ENCODE measurements at regions not wholly inside any gene's neighbourhood (a gene's known extent, or its start where the extent isn't known, plus 50 kb on each side); places are given as distances from the start of the nearest gene placed in this dataset.
"Not testable (repeated sequence)": the region's sequence is repeated elsewhere in the genome, so short reads cannot be mapped to it uniquely, and the experiment has no call there.

GRCh38 chr1:200257235-200257634 lies 152.6 kb downstream of the ZNF281 start:
- DNase-seq (ENCODE audit: insufficient read length, low spot score) (no peak), FAIRE-seq (no peak)

GRCh38 chr1:200254602-200255001 lies 155.2 kb downstream of the ZNF281 start:
- FAIRE-seq; DNase-seq (ENCODE audit: insufficient read length, low spot score): not testable (repeated sequence)

- FAIRE-seq, result no peak
These were observed 155.9 kb downstream of the ZNF281 start for GRCh38 chr1:200253774-200254495.

GRCh38 chr1:200252531-200252930 lies 157.3 kb downstream of the ZNF281 start:
- no peak for FAIRE-seq

More at GRCh38 chr1:200253774-200254495, 155.9 kb downstream of the ZNF281 start:
- no peak for DNase-seq (ENCODE audit: insufficient read length, low spot score)

GRCh38 chr1:200250469-200250868 lies 159.4 kb downstream of the ZNF281 start:
- FAIRE-seq (no peak), DNase-seq (ENCODE audit: insufficient read length, low spot score) (no peak)

More at GRCh38 chr1:200252531-200252930, 157.3 kb downstream of the ZNF281 start:
- DNase-seq (ENCODE audit: insufficient read length, low spot score), result no peak

GRCh38 chr1:200248541-200248940 lies 161.3 kb downstream of the ZNF281 start:
- DNase-seq (ENCODE audit: insufficient read length, low spot score) (no peak), FAIRE-seq (no peak)

GRCh38 chr1:200247518-200247917 lies 162.3 kb downstream of the ZNF281 start:
- FAIRE-seq (no peak), DNase-seq (ENCODE audit: insufficient read length, low spot score) (no peak)

- FAIRE-seq (no peak), DNase-seq (ENCODE audit: insufficient read length, low spot score) (no peak)
These were observed 164.4 kb downstream of the ZNF281 start for GRCh38 chr1:200245473-200245872.

- FAIRE-seq (no peak), DNase-seq (ENCODE audit: insufficient read length, low spot score) (no peak)
These were observed 166.8 kb downstream of the ZNF281 start for GRCh38 chr1:200243042-200243437.

GRCh38 chr1:200242110-200243041 lies 167.5 kb downstream of the ZNF281 start:
- FAIRE-seq (no peak), DNase-seq (ENCODE audit: insufficient read length, low spot score) (no peak)

- DNase-seq (ENCODE audit: insufficient read length, low spot score), result no peak
- FAIRE-seq, result no peak
These were observed 169.2 kb downstream of the ZNF281 start for GRCh38 chr1:200240656-200241055.

- FAIRE-seq (no peak), DNase-seq (ENCODE audit: insufficient read length, low spot score) (no peak)
These were observed 171.5 kb downstream of the ZNF281 start for GRCh38 chr1:200238311-200238710.

- no peak for FAIRE-seq
These were observed 172.8 kb downstream of the ZNF281 start for GRCh38 chr1:200237066-200237465.

GRCh38 chr1:200234938-200235337 lies 174.9 kb downstream of the ZNF281 start:
- no peak for DNase-seq (ENCODE audit: insufficient read length, low spot score)
- no peak for FAIRE-seq

More at GRCh38 chr1:200237066-200237465, 172.8 kb downstream of the ZNF281 start:
- no peak for DNase-seq (ENCODE audit: insufficient read length, low spot score)

- FAIRE-seq, result no peak
These were observed 176.4 kb downstream of the ZNF281 start for GRCh38 chr1:200233393-200233792.

GRCh38 chr1:200231787-200232231 lies 178.0 kb downstream of the ZNF281 start:
- FAIRE-seq (no peak), DNase-seq (ENCODE audit: insufficient read length, low spot score) (no peak)

More at GRCh38 chr1:200233393-200233792, 176.4 kb downstream of the ZNF281 start:
- no peak for DNase-seq (ENCODE audit: insufficient read length, low spot score)

- no peak for DNase-seq (ENCODE audit: insufficient read length, low spot score)
- FAIRE-seq, result no peak
These were observed 179.2 kb downstream of the ZNF281 start for GRCh38 chr1:200230671-200231070.

GRCh38 chr1:200228486-200228885 lies 181.3 kb downstream of the ZNF281 start:
- DNase-seq (ENCODE audit: insufficient read length, low spot score), result no peak
- FAIRE-seq, result no peak

- DNase-seq (ENCODE audit: insufficient read length, low spot score) (no peak), FAIRE-seq (no peak)
These were observed 181.8 kb downstream of the ZNF281 start for GRCh38 chr1:200228081-200228480.

Data from GM19239 (cell line).